ENCODE measurements at regions not wholly inside any gene's neighbourhood (a gene's known extent, or its start where the extent isn't known, plus 50 kb on each side); places are given as distances from the start of the nearest gene placed in this dataset.

DNA sequence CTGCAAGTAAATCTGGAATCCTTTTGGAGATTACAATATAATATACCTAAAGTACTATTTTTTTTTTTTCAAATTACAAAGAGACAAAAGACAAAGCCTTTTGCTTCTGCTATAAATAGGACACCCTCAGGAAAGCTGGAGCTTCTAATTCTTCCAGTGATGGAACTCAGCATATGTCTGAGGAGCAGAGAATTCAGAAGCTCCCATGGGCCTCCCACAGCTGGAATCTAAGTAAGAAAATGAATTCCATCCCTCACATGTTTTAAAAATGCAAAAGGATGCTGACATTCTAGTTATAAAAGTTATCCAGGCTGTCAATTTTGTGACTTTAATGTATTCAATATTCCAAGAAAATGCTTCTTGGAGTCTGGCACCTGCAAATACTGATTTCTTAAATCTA is 571.3 kb upstream of the LRRTM4 start:
- H3K9ac ChIP-seq (ENCODE audit: low read depth in 1 of 3, low read length in 3 of 3) = no peak overlapping the region
- no peaks in the 10 kb centered on the region for H3K4me1 ChIP-seq (ENCODE audit: control insufficient read depth in 3 of 3, insufficient read depth in 3 of 3, low read length in 3 of 3)
- H3K9me3 ChIP-seq (ENCODE audit: control insufficient read depth in 3 of 3, low read length in 3 of 3) = no peaks in the 10 kb centered on the region
- no peaks in the 10 kb centered on the region for H3K27me3 ChIP-seq (ENCODE audit: control insufficient read depth in 3 of 3, insufficient read depth in 3 of 3, low read length in 3 of 3)
- H3K27ac ChIP-seq (ENCODE audit: low read depth, low read length) = no peak overlapping the region
- no peak overlapping the region for H3K4me3 ChIP-seq (ENCODE audit: low read length in 3 of 3)
- H3K36me3 ChIP-seq (ENCODE audit: control insufficient read depth in 3 of 3, insufficient read depth in 3 of 3, low read length in 3 of 3) = no peaks in the 10 kb centered on the region

DNA sequence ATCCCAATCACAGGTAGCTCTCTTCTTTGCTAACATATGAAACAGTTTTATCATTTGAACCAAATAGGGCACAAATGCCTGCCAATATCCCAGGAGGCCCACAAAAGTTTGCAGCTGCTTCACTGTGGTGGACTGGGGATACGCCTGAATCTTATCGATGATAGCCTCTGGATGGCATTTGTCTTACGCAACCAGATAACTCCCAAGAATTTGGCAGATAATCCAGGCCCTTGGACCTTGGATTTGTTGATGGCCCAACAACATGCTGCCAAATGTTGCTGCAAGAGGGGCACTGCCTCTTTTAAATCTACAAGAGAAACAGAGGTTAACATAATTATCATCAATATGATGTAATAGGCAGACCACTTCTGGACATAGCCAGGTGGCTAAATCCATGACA is 587.1 kb upstream of the LRRTM4 start:
- Histone ChIP-seq H3K36me3 (ENCODE audit: control insufficient read depth in 3 of 3, insufficient read depth in 3 of 3, low read length in 3 of 3) (no peaks in the 10 kb centered on the region), H3K27ac (ENCODE audit: low read depth, low read length) (no peak overlapping the region), H3K27me3 (ENCODE audit: control insufficient read depth in 3 of 3, insufficient read depth in 3 of 3, low read length in 3 of 3) (no peaks in the 10 kb centered on the region), H3K4me3 (ENCODE audit: low read length in 3 of 3) (no peak overlapping the region), H3K4me1 (ENCODE audit: control insufficient read depth in 3 of 3, insufficient read depth in 3 of 3, low read length in 3 of 3) (no peaks in the 10 kb centered on the region), H3K9ac (ENCODE audit: low read depth in 1 of 3, low read length in 3 of 3) (no peak overlapping the region), H3K9me3 (ENCODE audit: control insufficient read depth in 3 of 3, low read length in 3 of 3) (peaks cover 0 to 4% (median 2%) of the 10 kb centered on the region in 3 donors)

- no peak overlapping the region for H3K9ac ChIP-seq (ENCODE audit: low read depth in 1 of 3, low read length in 3 of 3)
- no peak overlapping the region for H3K27ac ChIP-seq (ENCODE audit: low read depth, low read length)
- no peaks in the 10 kb centered on the region for H3K4me1 ChIP-seq (ENCODE audit: control insufficient read depth in 3 of 3, insufficient read depth in 3 of 3, low read length in 3 of 3)
- H3K9me3 ChIP-seq (ENCODE audit: control insufficient read depth in 3 of 3, low read length in 3 of 3) = no peaks in the 10 kb centered on the region
- no peak overlapping the region for H3K4me3 ChIP-seq (ENCODE audit: low read length in 3 of 3)
- no peaks in the 10 kb centered on the region for H3K27me3 ChIP-seq (ENCODE audit: control insufficient read depth in 3 of 3, insufficient read depth in 3 of 3, low read length in 3 of 3)
- no peaks in the 10 kb centered on the region for H3K36me3 ChIP-seq (ENCODE audit: control insufficient read depth in 3 of 3, insufficient read depth in 3 of 3, low read length in 3 of 3)
Measured at GRCh38 chr2:78115291-78115690, 593.1 kb upstream of the LRRTM4 start.

GRCh38 chr2:78118037-78118436 is 595.9 kb upstream of the LRRTM4 start:
- Histone ChIP-seq H3K27ac (ENCODE audit: low read depth, low read length) (no peak overlapping the region), H3K4me3 (ENCODE audit: low read length in 3 of 3) (no peak overlapping the region), H3K27me3 (ENCODE audit: control insufficient read depth in 3 of 3, insufficient read depth in 3 of 3, low read length in 3 of 3) (no peaks in the 10 kb centered on the region)

DNA sequence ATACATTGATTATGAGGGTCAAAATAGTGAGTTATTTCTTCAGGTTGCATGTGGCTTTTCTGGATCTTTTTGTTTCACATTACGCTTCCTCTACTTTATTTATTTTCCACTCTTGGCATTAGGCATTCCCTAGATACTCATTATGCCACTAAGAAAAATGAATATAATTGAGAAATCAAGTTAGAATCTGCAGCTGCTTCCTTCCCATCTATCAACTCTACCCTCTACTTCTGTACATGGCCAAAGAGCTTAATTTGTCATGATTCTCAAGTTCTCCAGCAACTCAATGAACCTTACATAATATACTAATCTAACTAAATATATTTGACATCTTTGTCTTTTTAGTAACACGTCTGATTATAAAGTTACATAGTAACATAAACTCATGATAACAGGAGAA is 598.1 kb upstream of the LRRTM4 start:
- Histone ChIP-seq H3K36me3 (ENCODE audit: control insufficient read depth in 3 of 3, insufficient read depth in 3 of 3, low read length in 3 of 3) (no peaks in the 10 kb centered on the region), H3K9ac (ENCODE audit: low read depth in 1 of 3, low read length in 3 of 3) (no peak overlapping the region), H3K27ac (ENCODE audit: low read depth, low read length) (no peak overlapping the region), H3K4me3 (ENCODE audit: low read length in 3 of 3) (no peak overlapping the region), H3K4me1 (ENCODE audit: control insufficient read depth in 3 of 3, insufficient read depth in 3 of 3, low read length in 3 of 3) (no peaks in the 10 kb centered on the region), H3K9me3 (ENCODE audit: control insufficient read depth in 3 of 3, low read length in 3 of 3) (no peaks in the 10 kb centered on the region), H3K27me3 (ENCODE audit: control insufficient read depth in 3 of 3, insufficient read depth in 3 of 3, low read length in 3 of 3) (no peaks in the 10 kb centered on the region)

More at GRCh38 chr2:78118037-78118436, 595.9 kb upstream of the LRRTM4 start:
- no peaks in the 10 kb centered on the region for H3K9me3 ChIP-seq (ENCODE audit: control insufficient read depth in 3 of 3, low read length in 3 of 3)
- no peaks in the 10 kb centered on the region for H3K36me3 ChIP-seq (ENCODE audit: control insufficient read depth in 3 of 3, insufficient read depth in 3 of 3, low read length in 3 of 3)
- no peak overlapping the region for H3K9ac ChIP-seq (ENCODE audit: low read depth in 1 of 3, low read length in 3 of 3)
- H3K4me1 ChIP-seq (ENCODE audit: control insufficient read depth in 3 of 3, insufficient read depth in 3 of 3, low read length in 3 of 3) = no peaks in the 10 kb centered on the region

GRCh38 chr2:78125042-78125441 is 602.9 kb upstream of the LRRTM4 start:
- Histone ChIP-seq H3K27ac (ENCODE audit: low read depth, low read length) (no peak overlapping the region), H3K36me3 (ENCODE audit: control insufficient read depth in 3 of 3, insufficient read depth in 3 of 3, low read length in 3 of 3) (no peaks in the 10 kb centered on the region), H3K4me3 (ENCODE audit: low read length in 3 of 3) (no peak overlapping the region), H3K9ac (ENCODE audit: low read depth in 1 of 3, low read length in 3 of 3) (no peak overlapping the region), H3K27me3 (ENCODE audit: control insufficient read depth in 3 of 3, insufficient read depth in 3 of 3, low read length in 3 of 3) (no peaks in the 10 kb centered on the region), H3K9me3 (ENCODE audit: control insufficient read depth in 3 of 3, low read length in 3 of 3) (no peaks in the 10 kb centered on the region), H3K4me1 (ENCODE audit: control insufficient read depth in 3 of 3, insufficient read depth in 3 of 3, low read length in 3 of 3) (no peaks in the 10 kb centered on the region)

- H3K4me3 ChIP-seq (ENCODE audit: low read length in 3 of 3) = no peak overlapping the region
- no peaks in the 10 kb centered on the region for H3K36me3 ChIP-seq (ENCODE audit: control insufficient read depth in 3 of 3, insufficient read depth in 3 of 3, low read length in 3 of 3)
- H3K27ac ChIP-seq (ENCODE audit: low read depth, low read length) = no peak overlapping the region
- no peaks in the 10 kb centered on the region for H3K4me1 ChIP-seq (ENCODE audit: control insufficient read depth in 3 of 3, insufficient read depth in 3 of 3, low read length in 3 of 3)
- H3K9me3 ChIP-seq (ENCODE audit: control insufficient read depth in 3 of 3, low read length in 3 of 3) = no peaks in the 10 kb centered on the region
- no peaks in the 10 kb centered on the region for H3K27me3 ChIP-seq (ENCODE audit: control insufficient read depth in 3 of 3, insufficient read depth in 3 of 3, low read length in 3 of 3)
- H3K9ac ChIP-seq (ENCODE audit: low read depth in 1 of 3, low read length in 3 of 3) = no peak overlapping the region
Measured at GRCh38 chr2:78127424-78127823, 605.2 kb upstream of the LRRTM4 start.

- no peak overlapping the region for H3K9ac ChIP-seq (ENCODE audit: low read depth in 1 of 3, low read length in 3 of 3)
- H3K9me3 ChIP-seq (ENCODE audit: control insufficient read depth in 3 of 3, low read length in 3 of 3) = peaks cover 0 to 3% (median 0%) of the 10 kb centered on the region in 3 donors
- no peak overlapping the region for H3K27ac ChIP-seq (ENCODE audit: low read depth, low read length)
- no peaks in the 10 kb centered on the region for H3K27me3 ChIP-seq (ENCODE audit: control insufficient read depth in 3 of 3, insufficient read depth in 3 of 3, low read length in 3 of 3)
- no peaks in the 10 kb centered on the region for H3K36me3 ChIP-seq (ENCODE audit: control insufficient read depth in 3 of 3, insufficient read depth in 3 of 3, low read length in 3 of 3)
- H3K4me3 ChIP-seq (ENCODE audit: low read length in 3 of 3) = no peak overlapping the region
- H3K4me1 ChIP-seq (ENCODE audit: control insufficient read depth in 3 of 3, insufficient read depth in 3 of 3, low read length in 3 of 3) = no peaks in the 10 kb centered on the region
Measured at GRCh38 chr2:78132391-78133370, 610.5 kb upstream of the LRRTM4 start.

GRCh38 chr2:78145395-78145996 is 623.3 kb upstream of the LRRTM4 start:
- Histone ChIP-seq H3K9me3 (ENCODE audit: control insufficient read depth in 3 of 3, low read length in 3 of 3) (no peaks in the 10 kb centered on the region), H3K36me3 (ENCODE audit: control insufficient read depth in 3 of 3, insufficient read depth in 3 of 3, low read length in 3 of 3) (no peaks in the 10 kb centered on the region), H3K27me3 (ENCODE audit: control insufficient read depth in 3 of 3, insufficient read depth in 3 of 3, low read length in 3 of 3) (no peaks in the 10 kb centered on the region), H3K9ac (ENCODE audit: low read depth in 1 of 3, low read length in 3 of 3) (no peak overlapping the region), H3K4me1 (ENCODE audit: control insufficient read depth in 3 of 3, insufficient read depth in 3 of 3, low read length in 3 of 3) (no peaks in the 10 kb centered on the region), H3K4me3 (ENCODE audit: low read length in 3 of 3) (no peak overlapping the region), H3K27ac (ENCODE audit: low read depth, low read length) (no peak overlapping the region)

DNA sequence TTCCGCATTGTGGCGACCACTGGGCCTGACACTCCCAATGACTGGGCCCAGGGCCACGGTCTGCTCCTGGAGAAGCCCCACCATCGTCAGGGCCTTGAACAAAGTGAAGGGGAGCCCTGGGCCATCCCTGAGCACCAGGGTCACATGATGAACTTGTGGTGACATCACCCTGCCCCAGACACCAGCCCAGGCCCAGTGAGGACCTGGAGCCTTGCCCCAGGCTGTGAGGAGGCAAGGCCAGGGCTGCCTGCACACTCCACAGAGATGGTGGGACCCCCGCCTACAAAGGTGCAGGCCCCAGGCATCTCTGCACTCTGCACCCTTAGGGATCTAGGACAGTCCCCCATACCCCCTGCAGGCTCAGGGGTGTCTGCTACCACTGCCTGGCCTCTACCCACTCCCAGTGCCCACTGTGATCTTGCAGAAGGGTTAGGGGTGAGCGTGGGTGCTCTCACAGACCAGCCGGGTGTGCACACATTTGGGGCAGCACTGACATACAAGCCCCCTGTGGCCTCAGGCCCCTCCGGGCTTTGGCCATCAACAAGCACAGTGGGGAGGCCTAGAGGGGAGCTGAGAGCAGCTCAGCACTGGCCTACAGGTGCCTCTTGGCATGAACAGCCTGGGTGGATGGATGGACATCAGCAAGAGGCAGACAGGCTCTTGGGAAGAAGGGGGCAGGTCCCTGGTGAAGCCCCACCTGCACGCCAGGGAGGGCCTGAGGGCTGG is 624.0 kb upstream of the LRRTM4 start:
- H3K27ac ChIP-seq (ENCODE audit: low read depth, low read length) = no peak overlapping the region
- no peaks in the 10 kb centered on the region for H3K9me3 ChIP-seq (ENCODE audit: control insufficient read depth in 3 of 3, low read length in 3 of 3)
- H3K4me1 ChIP-seq (ENCODE audit: control insufficient read depth in 3 of 3, insufficient read depth in 3 of 3, low read length in 3 of 3) = no peaks in the 10 kb centered on the region
- no peak overlapping the region for H3K4me3 ChIP-seq (ENCODE audit: low read length in 3 of 3)
- no peaks in the 10 kb centered on the region for H3K27me3 ChIP-seq (ENCODE audit: control insufficient read depth in 3 of 3, insufficient read depth in 3 of 3, low read length in 3 of 3)
- H3K36me3 ChIP-seq (ENCODE audit: control insufficient read depth in 3 of 3, insufficient read depth in 3 of 3, low read length in 3 of 3) = no peaks in the 10 kb centered on the region
- H3K9ac ChIP-seq (ENCODE audit: low read depth in 1 of 3, low read length in 3 of 3) = no peak overlapping the region
